ENCODE measurements at regions not wholly inside any gene's neighbourhood (a gene's known extent, or its start where the extent isn't known, plus 50 kb on each side); places are given as distances from the start of the nearest gene placed in this dataset.

- Histone ChIP-seq H3K4me3 (ENCODE audit: low read length) (no peak overlapping the region), H3K9ac (ENCODE audit: low read length) (no peak overlapping the region), H3K27ac (ENCODE audit: low read depth, low read length) (no peak overlapping the region), H3K36me3 (ENCODE audit: control insufficient read depth, insufficient read depth, low read length) (no peaks in the 10 kb centered on the region), H3K4me1 (ENCODE audit: control insufficient read depth, insufficient read depth, low read length) (no peaks in the 10 kb centered on the region), H3K27me3 (ENCODE audit: control insufficient read depth, insufficient read depth, low read length) (no peaks in the 10 kb centered on the region)
These were observed 157.1 kb downstream of the RAB11FIP2 start for GRCh38 chr10:117889664-117890063.

GRCh38 chr10:117892681-117893220 lies 154.0 kb downstream of the RAB11FIP2 start:
- Histone ChIP-seq H3K27ac (ENCODE audit: low read depth, low read length) (no peak overlapping the region), H3K4me1 (ENCODE audit: control insufficient read depth, insufficient read depth, low read length) (no peaks in the 10 kb centered on the region), H3K9ac (ENCODE audit: low read length) (no peak overlapping the region), H3K4me3 (ENCODE audit: low read length) (no peak overlapping the region), H3K27me3 (ENCODE audit: control insufficient read depth, insufficient read depth, low read length) (no peaks in the 10 kb centered on the region), H3K36me3 (ENCODE audit: control insufficient read depth, insufficient read depth, low read length) (no peaks in the 10 kb centered on the region)

DNA sequence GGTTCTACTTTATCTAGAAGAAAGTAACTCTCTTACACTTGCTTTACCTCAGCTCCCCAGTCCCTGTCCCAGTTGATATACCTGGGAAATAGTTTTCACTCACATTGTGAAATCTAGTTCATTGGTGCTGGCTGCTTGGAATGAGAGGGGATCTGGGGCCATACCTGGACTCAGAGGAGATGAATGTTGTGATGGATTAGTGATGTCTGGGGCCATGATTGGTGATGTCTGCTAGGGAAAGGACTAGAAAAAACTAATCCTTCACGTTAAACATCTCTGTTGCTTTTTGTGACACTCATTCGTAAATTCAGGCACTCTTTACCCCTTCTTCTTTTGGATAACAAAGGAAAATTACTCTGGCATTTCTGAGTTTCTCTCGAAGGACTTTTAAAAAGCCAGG lies 152.4 kb downstream of the RAB11FIP2 start:
- H3K36me3 ChIP-seq (ENCODE audit: control insufficient read depth, insufficient read depth, low read length), result no peaks in the 10 kb centered on the region
- H3K4me1 ChIP-seq (ENCODE audit: control insufficient read depth, insufficient read depth, low read length), result no peaks in the 10 kb centered on the region
- no peak overlapping the region for H3K4me3 ChIP-seq (ENCODE audit: low read length)
- H3K27me3 ChIP-seq (ENCODE audit: control insufficient read depth, insufficient read depth, low read length), result no peaks in the 10 kb centered on the region
- no peak overlapping the region for H3K9ac ChIP-seq (ENCODE audit: low read length)
- H3K27ac ChIP-seq (ENCODE audit: low read depth, low read length), result no peak overlapping the region

- Histone ChIP-seq H3K27me3 (ENCODE audit: control insufficient read depth, insufficient read depth, low read length) (no peaks in the 10 kb centered on the region), H3K4me1 (ENCODE audit: control insufficient read depth, insufficient read depth, low read length) (no peaks in the 10 kb centered on the region), H3K27ac (ENCODE audit: low read depth, low read length) (no peak overlapping the region), H3K4me3 (ENCODE audit: low read length) (no peak overlapping the region), H3K9ac (ENCODE audit: low read length) (no peak overlapping the region), H3K36me3 (ENCODE audit: control insufficient read depth, insufficient read depth, low read length) (no peaks in the 10 kb centered on the region)
These were observed 150.2 kb downstream of the RAB11FIP2 start for GRCh38 chr10:117896517-117896916.

DNA sequence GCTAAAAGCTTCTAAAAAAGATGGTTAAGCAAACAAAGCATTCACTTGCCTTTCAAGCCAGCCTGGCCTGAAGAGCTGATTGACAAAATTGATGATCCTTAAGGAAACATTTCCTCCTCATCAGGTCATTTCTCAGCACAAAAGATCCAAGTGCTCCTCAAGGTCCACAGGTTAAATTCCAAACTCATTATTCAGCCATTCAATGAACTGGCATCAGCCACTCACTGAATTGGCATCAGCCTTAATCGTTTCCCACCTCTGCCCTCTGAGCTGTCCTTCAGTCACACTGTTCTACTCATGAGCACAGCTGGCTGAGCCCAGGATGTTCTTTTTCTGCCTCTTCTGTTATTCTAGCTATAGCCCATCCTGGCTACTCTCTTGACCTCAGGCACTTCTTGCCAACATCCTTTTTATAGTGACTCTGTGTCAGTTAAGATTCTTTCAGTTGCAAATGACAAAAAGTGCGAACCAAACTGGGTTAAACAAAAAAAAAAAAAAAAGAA lies 147.5 kb downstream of the RAB11FIP2 start:
- H3K4me3 ChIP-seq (ENCODE audit: low read length), result no peak overlapping the region
- no peak overlapping the region for H3K27ac ChIP-seq (ENCODE audit: low read depth, low read length)
- no peaks in the 10 kb centered on the region for H3K36me3 ChIP-seq (ENCODE audit: control insufficient read depth, insufficient read depth, low read length)
- no peak overlapping the region for H3K9ac ChIP-seq (ENCODE audit: low read length)
- no peaks in the 10 kb centered on the region for H3K4me1 ChIP-seq (ENCODE audit: control insufficient read depth, insufficient read depth, low read length)
- no peaks in the 10 kb centered on the region for H3K27me3 ChIP-seq (ENCODE audit: control insufficient read depth, insufficient read depth, low read length)

- no peaks in the 10 kb centered on the region for H3K4me1 ChIP-seq (ENCODE audit: control insufficient read depth, insufficient read depth, low read length)
- H3K4me3 ChIP-seq (ENCODE audit: low read length), result no peak overlapping the region
- H3K9ac ChIP-seq (ENCODE audit: low read length), result no peak overlapping the region
- H3K36me3 ChIP-seq (ENCODE audit: control insufficient read depth, insufficient read depth, low read length), result no peaks in the 10 kb centered on the region
- H3K27ac ChIP-seq (ENCODE audit: low read depth, low read length), result no peak overlapping the region
- no peaks in the 10 kb centered on the region for H3K27me3 ChIP-seq (ENCODE audit: control insufficient read depth, insufficient read depth, low read length)
These were observed 146.5 kb downstream of the RAB11FIP2 start for GRCh38 chr10:117900280-117900679.

DNA sequence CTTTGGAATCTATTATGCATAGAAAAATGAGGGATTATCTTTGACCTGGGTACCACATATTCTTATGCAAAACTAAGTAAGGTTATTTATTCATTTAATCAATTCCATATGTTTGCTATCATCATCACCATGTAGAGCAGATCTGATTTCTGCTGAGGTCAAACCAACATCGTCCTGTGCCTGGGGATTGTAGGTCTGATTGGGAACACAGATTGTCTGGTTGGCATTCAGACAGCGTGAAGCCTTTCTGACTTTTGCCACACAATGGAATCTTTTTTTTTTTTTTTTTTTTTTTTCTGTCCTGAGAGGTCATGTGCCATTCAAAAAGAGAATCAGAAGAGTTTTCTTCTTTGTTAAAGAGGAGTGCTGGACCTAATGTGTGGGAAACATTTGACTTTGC lies 142.9 kb downstream of the RAB11FIP2 start:
- Histone ChIP-seq H3K4me1 (ENCODE audit: control insufficient read depth, insufficient read depth, low read length) (no peaks in the 10 kb centered on the region), H3K27ac (ENCODE audit: low read depth, low read length) (no peak overlapping the region), H3K4me3 (ENCODE audit: low read length) (no peak overlapping the region), H3K36me3 (ENCODE audit: control insufficient read depth, insufficient read depth, low read length) (no peaks in the 10 kb centered on the region), H3K9ac (ENCODE audit: low read length) (no peak overlapping the region), H3K27me3 (ENCODE audit: control insufficient read depth, insufficient read depth, low read length) (no peaks in the 10 kb centered on the region)

- no peak overlapping the region for H3K9ac ChIP-seq (ENCODE audit: low read length)
- no peak overlapping the region for H3K27ac ChIP-seq (ENCODE audit: low read depth, low read length)
- no peaks in the 10 kb centered on the region for H3K4me1 ChIP-seq (ENCODE audit: control insufficient read depth, insufficient read depth, low read length)
- no peaks in the 10 kb centered on the region for H3K36me3 ChIP-seq (ENCODE audit: control insufficient read depth, insufficient read depth, low read length)
- no peaks in the 10 kb centered on the region for H3K27me3 ChIP-seq (ENCODE audit: control insufficient read depth, insufficient read depth, low read length)
- H3K4me3 ChIP-seq (ENCODE audit: low read length), result no peak overlapping the region
These were observed 141.3 kb downstream of the RAB11FIP2 start for GRCh38 chr10:117905404-117905803.

- Histone ChIP-seq H3K4me1 (ENCODE audit: control insufficient read depth, insufficient read depth, low read length) (no peaks in the 10 kb centered on the region), H3K9ac (ENCODE audit: low read length) (no peak overlapping the region), H3K27ac (ENCODE audit: low read depth, low read length) (no peak overlapping the region), H3K4me3 (ENCODE audit: low read length) (no peak overlapping the region), H3K36me3 (ENCODE audit: control insufficient read depth, insufficient read depth, low read length) (no peaks in the 10 kb centered on the region), H3K27me3 (ENCODE audit: control insufficient read depth, insufficient read depth, low read length) (no peaks in the 10 kb centered on the region)
These were observed 135.1 kb downstream of the RAB11FIP2 start for GRCh38 chr10:117911684-117912083.

- no peak overlapping the region for H3K4me3 ChIP-seq (ENCODE audit: low read length)
These were observed 132.4 kb downstream of the RAB11FIP2 start for GRCh38 chr10:117914334-117914733.

GRCh38 chr10:117920956-117921355 lies 125.8 kb downstream of the RAB11FIP2 start:
- H3K4me1 ChIP-seq (ENCODE audit: control insufficient read depth, insufficient read depth, low read length), result no peaks in the 10 kb centered on the region
- no peak overlapping the region for H3K4me3 ChIP-seq (ENCODE audit: low read length)
- no peak overlapping the region for H3K27ac ChIP-seq (ENCODE audit: low read depth, low read length)
- H3K27me3 ChIP-seq (ENCODE audit: control insufficient read depth, insufficient read depth, low read length), result no peaks in the 10 kb centered on the region
- no peak overlapping the region for H3K9ac ChIP-seq (ENCODE audit: low read length)
- H3K36me3 ChIP-seq (ENCODE audit: control insufficient read depth, insufficient read depth, low read length), result no peaks in the 10 kb centered on the region

More at GRCh38 chr10:117914334-117914733, 132.4 kb downstream of the RAB11FIP2 start:
- Histone ChIP-seq H3K36me3 (ENCODE audit: control insufficient read depth, insufficient read depth, low read length) (no peaks in the 10 kb centered on the region), H3K4me1 (ENCODE audit: control insufficient read depth, insufficient read depth, low read length) (no peaks in the 10 kb centered on the region), H3K9ac (ENCODE audit: low read length) (no peak overlapping the region), H3K27me3 (ENCODE audit: control insufficient read depth, insufficient read depth, low read length) (no peaks in the 10 kb centered on the region), H3K27ac (ENCODE audit: low read depth, low read length) (no peak overlapping the region)

- Histone ChIP-seq H3K27me3 (ENCODE audit: control insufficient read depth, insufficient read depth, low read length) (no peaks in the 10 kb centered on the region), H3K27ac (ENCODE audit: low read depth, low read length) (no peak overlapping the region), H3K9ac (ENCODE audit: low read length) (no peak overlapping the region), H3K36me3 (ENCODE audit: control insufficient read depth, insufficient read depth, low read length) (no peaks in the 10 kb centered on the region), H3K4me1 (ENCODE audit: control insufficient read depth, insufficient read depth, low read length) (no peaks in the 10 kb centered on the region), H3K4me3 (ENCODE audit: low read length) (no peak overlapping the region)
These were observed 125.3 kb downstream of the RAB11FIP2 start for GRCh38 chr10:117921421-117921820.

GRCh38 chr10:117924820-117925219 lies 121.9 kb downstream of the RAB11FIP2 start:
- Histone ChIP-seq H3K27me3 (ENCODE audit: control insufficient read depth, insufficient read depth, low read length) (no peaks in the 10 kb centered on the region), H3K9ac (ENCODE audit: low read length) (no peak overlapping the region), H3K4me3 (ENCODE audit: low read length) (no peak overlapping the region), H3K4me1 (ENCODE audit: control insufficient read depth, insufficient read depth, low read length) (no peaks in the 10 kb centered on the region), H3K36me3 (ENCODE audit: control insufficient read depth, insufficient read depth, low read length) (no peaks in the 10 kb centered on the region), H3K27ac (ENCODE audit: low read depth, low read length) (no peak overlapping the region)
